Liver (tissue), 7 donors: ENCODE measurements at regions not wholly inside any gene's neighbourhood (a gene's known extent, or its start where the extent isn't known, plus 50 kb on each side); places are given as distances from the start of the nearest gene placed in this dataset.

Experiments
- DNase-seq: peaks from one replicate; pipeline ENCODE4 v3.0.0-alpha.2; 2017; ENCODE audit warnings: low spot score
- H3K27ac ChIP-seq, 2 donors: one replicate each; pipeline ENCODE4 v1.7.0; 2013; ENCODE audit warnings: inconsistent platforms in 2 of 2, low read length in 2 of 2, control low read depth in 1 of 2, low read depth in 1 of 2, mild to moderate bottlenecking in 1 of 2
- H3K27me3 ChIP-seq, 4 donors: one replicate each; pipeline versions ENCODE4 v1.6.1 to v1.7.0; 2013; ENCODE audit warnings: low read length in 3 of 4, inconsistent platforms in 1 of 4, mild to moderate bottlenecking in 1 of 4, moderate library complexity in 1 of 4; ENCODE audit not compliant: control insufficient read depth in 4 of 4, insufficient read depth in 4 of 4
- H3K36me3 ChIP-seq, 4 donors: one replicate each; pipeline versions ENCODE4 v1.6.1 to v1.7.0; 2013; ENCODE audit warnings: low read length in 3 of 4, mild to moderate bottlenecking in 3 of 4, low read depth in 1 of 4, moderate library complexity in 1 of 4; ENCODE audit not compliant: control insufficient read depth in 4 of 4, insufficient read depth in 3 of 4
- H3K4me1 ChIP-seq, 4 donors: one replicate each; pipeline versions ENCODE4 v1.6.1 to v1.7.0; 2013; ENCODE audit warnings: low read length in 3 of 4, mild to moderate bottlenecking in 3 of 4, moderate library complexity in 1 of 4; ENCODE audit not compliant: control insufficient read depth in 4 of 4, insufficient read depth in 4 of 4
- H3K4me3 ChIP-seq, 3 donors: one replicate each; pipeline versions ENCODE4 v1.6.1 to v1.7.0; 2013; ENCODE audit warnings: low read length in 3 of 3, control low read depth in 1 of 3, low read depth in 1 of 3, mild to moderate bottlenecking in 1 of 3
- H3K9ac ChIP-seq, 2 donors: one replicate each; pipeline ENCODE4 v1.7.0; 2013; ENCODE audit warnings: low read length in 2 of 2, mild to moderate bottlenecking in 2 of 2, moderate library complexity in 2 of 2, control low read depth in 1 of 2, low read depth in 1 of 2
- H3K9me3 ChIP-seq, 4 donors: one replicate each; pipeline versions ENCODE4 v1.6.1 to v1.7.0; 2013; ENCODE audit warnings: low read length in 3 of 4; ENCODE audit not compliant: control insufficient read depth in 4 of 4
- ATF3 ChIP-seq: IDR thresholded peaks from 2 replicates; pipeline ENCODE4 v1.6.1; 2016; ENCODE audit warnings: antibody characterized with exemption
- FOXA1 ChIP-seq: IDR thresholded peaks from 2 replicates; pipeline ENCODE4 v1.6.1; 2016; ENCODE audit warnings: antibody characterized with exemption
- GABPA ChIP-seq, 2 donors: IDR thresholded peaks in 1 of 2; conservative IDR thresholded peaks in 1 of 2; 2 replicates each; pipeline ENCODE4 v1.6.1; 2016; ENCODE audit warnings: antibody characterized with exemption in 2 of 2, mild to moderate bottlenecking in 1 of 2, moderate library complexity in 1 of 2
- HNF4A ChIP-seq, 2 donors: conservative IDR thresholded peaks; 2 replicates each; pipeline ENCODE4 v1.6.1; 2016; ENCODE audit warnings: antibody characterized with exemption in 2 of 2, mild to moderate bottlenecking in 2 of 2
- HNF4G ChIP-seq: IDR thresholded peaks from 2 replicates; pipeline ENCODE4 v1.6.1; 2016; ENCODE audit warnings: antibody characterized with exemption
- JUND ChIP-seq, 2 donors: IDR thresholded peaks; 2 replicates each; pipeline ENCODE4 v1.6.1; 2016; ENCODE audit warnings: antibody characterized with exemption in 2 of 2
- NR2F2 ChIP-seq: IDR thresholded peaks from 2 replicates; pipeline ENCODE4 v1.6.1; 2016; ENCODE audit warnings: antibody characterized with exemption
- RXRA ChIP-seq, 2 donors: IDR thresholded peaks; 2 replicates each; pipeline ENCODE4 v1.6.1; 2017 to 2018; ENCODE audit warnings: antibody characterized with exemption in 2 of 2, mild to moderate bottlenecking in 1 of 2
- SP1 ChIP-seq: IDR thresholded peaks from 2 replicates; pipeline ENCODE4 v1.6.1; 2018; ENCODE audit warnings: antibody characterized with exemption, mild to moderate bottlenecking
- YY1 ChIP-seq: IDR thresholded peaks from 2 replicates; pipeline ENCODE4 v1.6.1; 2016; ENCODE audit warnings: antibody characterized with exemption, mild to moderate bottlenecking
- WGBS: extraction: QIAGEN DNeasy Blood & Tissue Kit; methylation state at CpG from one replicate; pipeline ENCODE4 v1.1.7; 2013; 5-methylcytosine and 5-hydroxymethylcytosine counted together
- TF ChIP-seq, protein P1 (sequence below): IDR thresholded peaks from 2 replicates; pipeline ENCODE4 v1.6.1; 2016; ENCODE audit warnings: antibody characterized with exemption
- TF ChIP-seq, protein P2 (sequence below): IDR thresholded peaks from 2 replicates; pipeline ENCODE4 v1.6.1; 2016; ENCODE audit warnings: antibody characterized with exemption, mild to moderate bottlenecking
- donor health status: healthy.
- donor health status: healthy.
- donor health status: healthy.
- donor health status: healthy.

- Histone ChIP-seq H3K36me3 (no peaks in the 10 kb centered on the region), H3K9ac (no peak overlapping the region), H3K27ac (no peak overlapping the region), H3K9me3 (no peaks in the 10 kb centered on the region), H3K4me1 (no peaks in the 10 kb centered on the region), H3K27me3 (peaks cover 0 to 3% (median 0%) of the 10 kb centered on the region in 4 donors), H3K4me3 (no peak overlapping the region)
- no peak for TF ChIP-seq SP1
- no peak for TF ChIP-seq ATF3
- no peak for DNase-seq
- 72% methylated on average over 6 of the region's 6 CpGs for WGBS
Measured at GRCh38 chr20:60759651-60760050, 492.4 kb upstream of the CDH4 start.

GRCh38 chr20:60760256-60761000, 491.6 kb upstream of the CDH4 start:
- WGBS: 59% methylated on average over 6 of the region's 6 CpGs
- no peaks in the 10 kb centered on the region for H3K36me3 ChIP-seq
- TF ChIP-seq, protein P1, sequence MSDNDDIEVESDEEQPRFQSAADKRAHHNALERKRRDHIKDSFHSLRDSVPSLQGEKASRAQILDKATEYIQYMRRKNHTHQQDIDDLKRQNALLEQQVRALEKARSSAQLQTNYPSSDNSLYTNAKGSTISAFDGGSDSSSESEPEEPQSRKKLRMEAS: no peak
- no peak for TF ChIP-seq HNF4A (conservative IDR thresholded peaks at IDR 0.05)
- no peak for TF ChIP-seq NR2F2
- TF ChIP-seq, protein P2, sequence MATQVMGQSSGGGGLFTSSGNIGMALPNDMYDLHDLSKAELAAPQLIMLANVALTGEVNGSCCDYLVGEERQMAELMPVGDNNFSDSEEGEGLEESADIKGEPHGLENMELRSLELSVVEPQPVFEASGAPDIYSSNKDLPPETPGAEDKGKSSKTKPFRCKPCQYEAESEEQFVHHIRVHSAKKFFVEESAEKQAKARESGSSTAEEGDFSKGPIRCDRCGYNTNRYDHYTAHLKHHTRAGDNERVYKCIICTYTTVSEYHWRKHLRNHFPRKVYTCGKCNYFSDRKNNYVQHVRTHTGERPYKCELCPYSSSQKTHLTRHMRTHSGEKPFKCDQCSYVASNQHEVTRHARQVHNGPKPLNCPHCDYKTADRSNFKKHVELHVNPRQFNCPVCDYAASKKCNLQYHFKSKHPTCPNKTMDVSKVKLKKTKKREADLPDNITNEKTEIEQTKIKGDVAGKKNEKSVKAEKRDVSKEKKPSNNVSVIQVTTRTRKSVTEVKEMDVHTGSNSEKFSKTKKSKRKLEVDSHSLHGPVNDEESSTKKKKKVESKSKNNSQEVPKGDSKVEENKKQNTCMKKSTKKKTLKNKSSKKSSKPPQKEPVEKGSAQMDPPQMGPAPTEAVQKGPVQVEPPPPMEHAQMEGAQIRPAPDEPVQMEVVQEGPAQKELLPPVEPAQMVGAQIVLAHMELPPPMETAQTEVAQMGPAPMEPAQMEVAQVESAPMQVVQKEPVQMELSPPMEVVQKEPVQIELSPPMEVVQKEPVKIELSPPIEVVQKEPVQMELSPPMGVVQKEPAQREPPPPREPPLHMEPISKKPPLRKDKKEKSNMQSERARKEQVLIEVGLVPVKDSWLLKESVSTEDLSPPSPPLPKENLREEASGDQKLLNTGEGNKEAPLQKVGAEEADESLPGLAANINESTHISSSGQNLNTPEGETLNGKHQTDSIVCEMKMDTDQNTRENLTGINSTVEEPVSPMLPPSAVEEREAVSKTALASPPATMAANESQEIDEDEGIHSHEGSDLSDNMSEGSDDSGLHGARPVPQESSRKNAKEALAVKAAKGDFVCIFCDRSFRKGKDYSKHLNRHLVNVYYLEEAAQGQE: no peak
- no peak for TF ChIP-seq FOXA1
- no peak for TF ChIP-seq JUND (IDR thresholded peaks at IDR 0.05)
- no peak for TF ChIP-seq RXRA (IDR thresholded peaks at IDR 0.05)
- no peak for TF ChIP-seq GABPA (IDR thresholded peaks at IDR 0.05 in 1 of 2, conservative IDR thresholded peaks at IDR 0.05 in 1 of 2)
- no peak for DNase-seq
- H3K4me1 ChIP-seq: no peaks in the 10 kb centered on the region
- H3K9ac ChIP-seq: no peak overlapping the region
- H3K9me3 ChIP-seq: no peaks in the 10 kb centered on the region
- H3K27ac ChIP-seq: no peak overlapping the region
- peaks cover 0 to 3% (median 0%) of the 10 kb centered on the region in 4 donors for H3K27me3 ChIP-seq
- H3K4me3 ChIP-seq: no peak overlapping the region

GRCh38 chr20:60761056-60761455, 491.0 kb upstream of the CDH4 start:
- 75% methylated on average over 9 of the region's 9 CpGs for WGBS
- Histone ChIP-seq H3K9ac (no peak overlapping the region), H3K27me3 (peaks cover 0 to 3% (median 0%) of the 10 kb centered on the region in 4 donors), H3K27ac (no peak overlapping the region), H3K4me1 (no peaks in the 10 kb centered on the region), H3K9me3 (no peaks in the 10 kb centered on the region), H3K36me3 (no peaks in the 10 kb centered on the region), H3K4me3 (no peak overlapping the region)
- TF ChIP-seq HNF4A (conservative IDR thresholded peaks at IDR 0.05): no peak
- no peak for TF ChIP-seq NR2F2
- no peak for TF ChIP-seq YY1
- TF ChIP-seq HNF4G: no peak
- DNase-seq: no peak
